GM23338 (cell line): ENCODE measurements at regions not wholly inside any gene's neighbourhood (a gene's known extent, or its start where the extent isn't known, plus 50 kb on each side); places are given as distances from the start of the nearest gene placed in this dataset.

ENCODE experiments used
- ATAC-seq: fragments of 200-7000 bp; cut with Tn5 transposase; 3 replicates; pipeline ENCODE4 v1.9.1; 2020
- DNase-seq: peaks from one replicate; pipeline ENCODE4 v3.0.0-alpha.2; 2015; ENCODE audit warnings: low spot score
- H2AFZ ChIP-seq: fragments of 200-600 bp; sonication (generic); 2 replicates; pipeline ENCODE4 v1.8.0; 2016; ENCODE audit warnings: antibody characterized with exemption, mild to moderate bottlenecking, moderate library complexity
- H3F3A ChIP-seq: fragments of 200-600 bp; sonication (generic); replicated peaks from 2 replicates; pipeline ENCODE4 v1.8.0; 2017; ENCODE audit warnings: antibody characterized with exemption, mixed run types, low read depth
- H3K27ac ChIP-seq: fragments of 200-600 bp; sonication (generic); 2 replicates; pipeline ENCODE4 v1.6.1; 2016; ENCODE audit warnings: low read depth
- H3K27me3 ChIP-seq: fragments of 200-600 bp; sonication (generic); 2 replicates; pipeline ENCODE4 v1.8.0; 2016; ENCODE audit warnings: mild to moderate bottlenecking, mixed run types, moderate library complexity; ENCODE audit not compliant: insufficient read depth
- H3K36me3 ChIP-seq: fragments of 200-600 bp; sonication (generic); 2 replicates; pipeline ENCODE4 v1.8.0; 2016; ENCODE audit warnings: mild to moderate bottlenecking; ENCODE audit not compliant: insufficient read depth
- H3K4me1 ChIP-seq: fragments of 200-600 bp; sonication (generic); 2 replicates; pipeline ENCODE4 v1.8.0; 2016; ENCODE audit warnings: mild to moderate bottlenecking, moderate library complexity; ENCODE audit not compliant: insufficient read depth
- H3K4me2 ChIP-seq: fragments of 200-600 bp; sonication (generic); 2 replicates; pipeline ENCODE4 v1.7.1; 2017; ENCODE audit warnings: mixed run types
- H3K4me3 ChIP-seq: fragments of 200-600 bp; sonication (generic); 2 replicates; pipeline ENCODE4 v1.6.1; 2016; ENCODE audit warnings: mixed run types
- H3K79me2 ChIP-seq: fragments of 200-600 bp; sonication (generic); replicated peaks from 2 replicates; pipeline ENCODE4 v1.8.0; 2017; ENCODE audit warnings: mild to moderate bottlenecking; ENCODE audit not compliant: insufficient read depth
- H3K9me2 ChIP-seq: fragments of 200-600 bp; sonication (generic); 2 replicates; pipeline ENCODE4 v1.8.0; 2017; ENCODE audit not compliant: insufficient read depth
- H4K20me1 ChIP-seq: fragments of 200-600 bp; sonication (generic); replicated peaks from 2 replicates; pipeline ENCODE4 v1.8.0; 2017; ENCODE audit warnings: mild to moderate bottlenecking; ENCODE audit not compliant: insufficient read depth
- H3K27ac Mint-ChIP-seq: 2 replicates; pipeline ENCODE4 v1.8.0; 2020; ENCODE audit warnings: inconsistent platforms, mild to moderate bottlenecking, moderate library complexity, mixed read lengths
- H3K27me3 Mint-ChIP-seq: 3 replicates; pipeline ENCODE4 v1.8.0; 2022; ENCODE audit warnings: low read depth, mild to moderate bottlenecking, moderate library complexity, mixed read lengths, inconsistent platforms; ENCODE audit not compliant: insufficient read depth, poor library complexity
- H3K36me3 Mint-ChIP-seq: 3 replicates; pipeline ENCODE4 v1.8.0; 2021; ENCODE audit warnings: low read depth, mild to moderate bottlenecking, inconsistent platforms, moderate library complexity, mixed read lengths
- H3K4me1 Mint-ChIP-seq: 3 replicates; pipeline ENCODE4 v1.8.0; 2020; ENCODE audit warnings: mild to moderate bottlenecking, inconsistent platforms, mixed read lengths
- H3K4me3 Mint-ChIP-seq: 3 replicates; pipeline ENCODE4 v1.8.0; 2021; ENCODE audit warnings: moderate library complexity, mild to moderate bottlenecking, inconsistent platforms, mixed read lengths
- H3K9me3 Mint-ChIP-seq: 3 replicates; pipeline ENCODE4 v1.8.0; 2020; ENCODE audit warnings: moderate library complexity, mild to moderate bottlenecking, inconsistent platforms, mixed read lengths
- CREB1 ChIP-seq: fragments of 250-450 bp; sonication (Bioruptor Pico); IDR thresholded peaks from 2 replicates; pipeline ENCODE4 v1.5.0; 2020; ENCODE audit warnings: low read depth, mild to moderate bottlenecking, moderate library complexity
- EZH2 ChIP-seq: fragments of 200-600 bp; sonication (generic); IDR thresholded peaks from one replicate; pipeline ENCODE4 v1.8.0; 2017; ENCODE audit warnings: antibody characterized with exemption, mild to moderate bottlenecking, low read depth; ENCODE audit not compliant: unreplicated experiment
- EZH2phosphoT487 ChIP-seq: fragments of 200-600 bp; sonication (generic); IDR thresholded peaks from one replicate; pipeline ENCODE4 v1.8.1; 2018; ENCODE audit warnings: antibody characterized with exemption; ENCODE audit not compliant: unreplicated experiment
- JUNB ChIP-seq: IDR thresholded peaks from one replicate; pipeline ENCODE4 v1.6.1; 2016; ENCODE audit warnings: antibody characterized with exemption; ENCODE audit not compliant: unreplicated experiment
- NANOG ChIP-seq: IDR thresholded peaks from 2 replicates; pipeline ENCODE4 v1.6.1; 2016; ENCODE audit warnings: antibody characterized with exemption, borderline replicate concordance
- POLR2AphosphoS5 ChIP-seq: IDR thresholded peaks from 2 replicates; pipeline ENCODE4 v1.6.1; 2016; ENCODE audit warnings: antibody characterized with exemption, low read depth
- STAT1 ChIP-seq: IDR thresholded peaks from one replicate; pipeline ENCODE4 v1.6.1; 2016; ENCODE audit warnings: antibody characterized with exemption; ENCODE audit not compliant: unreplicated experiment
- ZNF114 ChIP-seq: fragments of 250-450 bp; sonication (Bioruptor Pico); IDR thresholded peaks from 2 replicates; pipeline ENCODE4 v1.5.0; 2020; ENCODE audit warnings: mild to moderate bottlenecking, moderate library complexity
- ZNF331 ChIP-seq: fragments of 250-450 bp; sonication (Bioruptor Pico); IDR thresholded peaks from 2 replicates; pipeline ENCODE4 v1.5.0; 2020; ENCODE audit warnings: low read depth, mild to moderate bottlenecking, moderate library complexity
- TF ChIP-seq, protein P1 (sequence below): fragments of 250-450 bp; sonication (Bioruptor Pico); IDR thresholded peaks from 2 replicates; pipeline ENCODE4 v1.5.0; 2020; ENCODE audit warnings: mild to moderate bottlenecking, moderate library complexity
- TF ChIP-seq, protein P2 (sequence below), 2 experiments: fragments of 200-600 bp in 1 of 2; sonication (generic) in 1 of 2; conservative IDR thresholded peaks; 2 replicates each; pipeline versions ENCODE4 v1.5.1 to v1.6.1; 2016 to 2017; ENCODE audit warnings: antibody characterized with exemption in 2 of 2, low read depth in 2 of 2, mild to moderate bottlenecking in 2 of 2, moderate library complexity in 1 of 2
- TF ChIP-seq, protein P3 (sequence below): IDR thresholded peaks from one replicate; pipeline ENCODE4 v1.6.1; 2018; ENCODE audit warnings: antibody characterized with exemption; ENCODE audit not compliant: unreplicated experiment
- TF ChIP-seq, protein P4 (sequence below): IDR thresholded peaks from 2 replicates; pipeline ENCODE4 v1.6.1; 2016; ENCODE audit warnings: antibody characterized with exemption

DNA sequence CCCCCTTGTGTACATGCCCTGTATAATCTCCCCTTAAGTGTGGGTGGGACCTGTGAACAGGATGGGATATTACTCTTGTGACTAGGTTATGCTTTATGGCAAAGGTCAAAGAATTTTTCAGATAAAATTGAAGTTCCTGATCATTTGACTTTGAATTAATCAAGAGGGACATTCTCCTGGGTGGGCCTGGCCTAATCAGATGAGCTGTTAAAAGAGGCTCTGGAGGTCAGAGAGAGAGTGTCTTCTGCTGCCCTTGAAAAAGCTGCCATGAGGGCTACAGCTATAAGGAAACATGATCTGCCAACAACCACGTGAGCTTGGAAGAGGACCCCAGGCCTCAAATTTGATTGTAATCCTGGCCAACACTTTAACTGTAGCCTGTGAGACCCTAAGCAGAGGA is 125.6 kb upstream of the CSF3R start:
- H3K27ac Mint-ChIP-seq = no peak overlapping the region
- DNase-seq (no peak), ATAC-seq (no peak)
- no peaks in the 10 kb centered on the region for H3K4me1 ChIP-seq
- no peaks in the 10 kb centered on the region for H3K27me3 Mint-ChIP-seq
- H4K20me1 ChIP-seq = no peaks in the 10 kb centered on the region
- H3K79me2 ChIP-seq = no peaks in the 10 kb centered on the region
- H3K36me3 ChIP-seq = no peaks in the 10 kb centered on the region
- H3K9me2 ChIP-seq = no peaks in the 10 kb centered on the region
- TF ChIP-seq, protein P1, sequence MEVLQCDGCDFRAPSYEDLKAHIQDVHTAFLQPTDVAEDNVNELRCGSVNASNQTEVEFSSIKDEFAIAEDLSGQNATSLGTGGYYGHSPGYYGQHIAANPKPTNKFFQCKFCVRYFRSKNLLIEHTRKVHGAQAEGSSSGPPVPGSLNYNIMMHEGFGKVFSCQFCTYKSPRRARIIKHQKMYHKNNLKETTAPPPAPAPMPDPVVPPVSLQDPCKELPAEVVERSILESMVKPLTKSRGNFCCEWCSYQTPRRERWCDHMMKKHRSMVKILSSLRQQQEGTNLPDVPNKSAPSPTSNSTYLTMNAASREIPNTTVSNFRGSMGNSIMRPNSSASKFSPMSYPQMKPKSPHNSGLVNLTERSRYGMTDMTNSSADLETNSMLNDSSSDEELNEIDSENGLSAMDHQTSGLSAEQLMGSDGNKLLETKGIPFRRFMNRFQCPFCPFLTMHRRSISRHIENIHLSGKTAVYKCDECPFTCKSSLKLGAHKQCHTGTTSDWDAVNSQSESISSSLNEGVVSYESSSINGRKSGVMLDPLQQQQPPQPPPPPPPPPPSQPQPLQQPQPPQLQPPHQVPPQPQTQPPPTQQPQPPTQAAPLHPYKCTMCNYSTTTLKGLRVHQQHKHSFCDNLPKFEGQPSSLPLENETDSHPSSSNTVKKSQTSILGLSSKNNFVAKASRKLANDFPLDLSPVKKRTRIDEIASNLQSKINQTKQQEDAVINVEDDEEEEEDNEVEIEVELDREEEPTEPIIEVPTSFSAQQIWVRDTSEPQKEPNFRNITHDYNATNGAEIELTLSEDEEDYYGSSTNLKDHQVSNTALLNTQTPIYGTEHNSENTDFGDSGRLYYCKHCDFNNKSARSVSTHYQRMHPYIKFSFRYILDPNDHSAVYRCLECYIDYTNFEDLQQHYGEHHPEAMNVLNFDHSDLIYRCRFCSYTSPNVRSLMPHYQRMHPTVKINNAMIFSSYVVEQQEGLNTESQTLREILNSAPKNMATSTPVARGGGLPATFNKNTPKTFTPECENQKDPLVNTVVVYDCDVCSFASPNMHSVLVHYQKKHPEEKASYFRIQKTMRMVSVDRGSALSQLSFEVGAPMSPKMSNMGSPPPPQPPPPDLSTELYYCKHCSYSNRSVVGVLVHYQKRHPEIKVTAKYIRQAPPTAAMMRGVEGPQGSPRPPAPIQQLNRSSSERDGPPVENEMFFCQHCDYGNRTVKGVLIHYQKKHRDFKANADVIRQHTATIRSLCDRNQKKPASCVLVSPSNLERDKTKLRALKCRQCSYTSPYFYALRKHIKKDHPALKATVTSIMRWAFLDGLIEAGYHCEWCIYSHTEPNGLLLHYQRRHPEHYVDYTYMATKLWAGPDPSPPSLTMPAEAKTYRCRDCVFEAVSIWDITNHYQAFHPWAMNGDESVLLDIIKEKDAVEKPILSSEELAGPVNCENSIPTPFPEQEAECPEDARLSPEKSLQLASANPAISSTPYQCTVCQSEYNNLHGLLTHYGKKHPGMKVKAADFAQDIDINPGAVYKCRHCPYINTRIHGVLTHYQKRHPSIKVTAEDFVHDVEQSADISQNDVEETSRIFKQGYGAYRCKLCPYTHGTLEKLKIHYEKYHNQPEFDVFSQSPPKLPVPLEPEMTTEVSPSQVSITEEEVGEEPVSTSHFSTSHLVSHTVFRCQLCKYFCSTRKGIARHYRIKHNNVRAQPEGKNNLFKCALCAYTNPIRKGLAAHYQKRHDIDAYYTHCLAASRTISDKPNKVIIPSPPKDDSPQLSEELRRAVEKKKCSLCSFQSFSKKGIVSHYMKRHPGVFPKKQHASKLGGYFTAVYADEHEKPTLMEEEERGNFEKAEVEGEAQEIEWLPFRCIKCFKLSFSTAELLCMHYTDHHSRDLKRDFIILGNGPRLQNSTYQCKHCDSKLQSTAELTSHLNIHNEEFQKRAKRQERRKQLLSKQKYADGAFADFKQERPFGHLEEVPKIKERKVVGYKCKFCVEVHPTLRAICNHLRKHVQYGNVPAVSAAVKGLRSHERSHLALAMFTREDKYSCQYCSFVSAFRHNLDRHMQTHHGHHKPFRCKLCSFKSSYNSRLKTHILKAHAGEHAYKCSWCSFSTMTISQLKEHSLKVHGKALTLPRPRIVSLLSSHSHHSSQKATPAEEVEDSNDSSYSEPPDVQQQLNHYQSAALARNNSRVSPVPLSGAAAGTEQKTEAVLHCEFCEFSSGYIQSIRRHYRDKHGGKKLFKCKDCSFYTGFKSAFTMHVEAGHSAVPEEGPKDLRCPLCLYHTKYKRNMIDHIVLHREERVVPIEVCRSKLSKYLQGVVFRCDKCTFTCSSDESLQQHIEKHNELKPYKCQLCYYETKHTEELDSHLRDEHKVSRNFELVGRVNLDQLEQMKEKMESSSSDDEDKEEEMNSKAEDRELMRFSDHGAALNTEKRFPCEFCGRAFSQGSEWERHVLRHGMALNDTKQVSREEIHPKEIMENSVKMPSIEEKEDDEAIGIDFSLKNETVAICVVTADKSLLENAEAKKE (CRISPR knock-in tag) = no peak
- TF ChIP-seq CREB1 (CRISPR knock-in tag) (no peak), STAT1 (no peak), JUNB (no peak), ZNF114 (CRISPR knock-in tag) (no peak), EZH2 (no peak), ZNF331 (CRISPR knock-in tag) (no peak), POLR2AphosphoS5 (no peak), NANOG (no peak), EZH2phosphoT487 (no peak)
- TF ChIP-seq, protein P2, sequence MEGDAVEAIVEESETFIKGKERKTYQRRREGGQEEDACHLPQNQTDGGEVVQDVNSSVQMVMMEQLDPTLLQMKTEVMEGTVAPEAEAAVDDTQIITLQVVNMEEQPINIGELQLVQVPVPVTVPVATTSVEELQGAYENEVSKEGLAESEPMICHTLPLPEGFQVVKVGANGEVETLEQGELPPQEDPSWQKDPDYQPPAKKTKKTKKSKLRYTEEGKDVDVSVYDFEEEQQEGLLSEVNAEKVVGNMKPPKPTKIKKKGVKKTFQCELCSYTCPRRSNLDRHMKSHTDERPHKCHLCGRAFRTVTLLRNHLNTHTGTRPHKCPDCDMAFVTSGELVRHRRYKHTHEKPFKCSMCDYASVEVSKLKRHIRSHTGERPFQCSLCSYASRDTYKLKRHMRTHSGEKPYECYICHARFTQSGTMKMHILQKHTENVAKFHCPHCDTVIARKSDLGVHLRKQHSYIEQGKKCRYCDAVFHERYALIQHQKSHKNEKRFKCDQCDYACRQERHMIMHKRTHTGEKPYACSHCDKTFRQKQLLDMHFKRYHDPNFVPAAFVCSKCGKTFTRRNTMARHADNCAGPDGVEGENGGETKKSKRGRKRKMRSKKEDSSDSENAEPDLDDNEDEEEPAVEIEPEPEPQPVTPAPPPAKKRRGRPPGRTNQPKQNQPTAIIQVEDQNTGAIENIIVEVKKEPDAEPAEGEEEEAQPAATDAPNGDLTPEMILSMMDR (conservative IDR thresholded peaks at IDR 0.05; ENCODE audit: low read depth in 2 of 2) = no peak
- TF ChIP-seq, protein P3, sequence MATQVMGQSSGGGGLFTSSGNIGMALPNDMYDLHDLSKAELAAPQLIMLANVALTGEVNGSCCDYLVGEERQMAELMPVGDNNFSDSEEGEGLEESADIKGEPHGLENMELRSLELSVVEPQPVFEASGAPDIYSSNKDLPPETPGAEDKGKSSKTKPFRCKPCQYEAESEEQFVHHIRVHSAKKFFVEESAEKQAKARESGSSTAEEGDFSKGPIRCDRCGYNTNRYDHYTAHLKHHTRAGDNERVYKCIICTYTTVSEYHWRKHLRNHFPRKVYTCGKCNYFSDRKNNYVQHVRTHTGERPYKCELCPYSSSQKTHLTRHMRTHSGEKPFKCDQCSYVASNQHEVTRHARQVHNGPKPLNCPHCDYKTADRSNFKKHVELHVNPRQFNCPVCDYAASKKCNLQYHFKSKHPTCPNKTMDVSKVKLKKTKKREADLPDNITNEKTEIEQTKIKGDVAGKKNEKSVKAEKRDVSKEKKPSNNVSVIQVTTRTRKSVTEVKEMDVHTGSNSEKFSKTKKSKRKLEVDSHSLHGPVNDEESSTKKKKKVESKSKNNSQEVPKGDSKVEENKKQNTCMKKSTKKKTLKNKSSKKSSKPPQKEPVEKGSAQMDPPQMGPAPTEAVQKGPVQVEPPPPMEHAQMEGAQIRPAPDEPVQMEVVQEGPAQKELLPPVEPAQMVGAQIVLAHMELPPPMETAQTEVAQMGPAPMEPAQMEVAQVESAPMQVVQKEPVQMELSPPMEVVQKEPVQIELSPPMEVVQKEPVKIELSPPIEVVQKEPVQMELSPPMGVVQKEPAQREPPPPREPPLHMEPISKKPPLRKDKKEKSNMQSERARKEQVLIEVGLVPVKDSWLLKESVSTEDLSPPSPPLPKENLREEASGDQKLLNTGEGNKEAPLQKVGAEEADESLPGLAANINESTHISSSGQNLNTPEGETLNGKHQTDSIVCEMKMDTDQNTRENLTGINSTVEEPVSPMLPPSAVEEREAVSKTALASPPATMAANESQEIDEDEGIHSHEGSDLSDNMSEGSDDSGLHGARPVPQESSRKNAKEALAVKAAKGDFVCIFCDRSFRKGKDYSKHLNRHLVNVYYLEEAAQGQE = no peak
- TF ChIP-seq, protein P4, sequence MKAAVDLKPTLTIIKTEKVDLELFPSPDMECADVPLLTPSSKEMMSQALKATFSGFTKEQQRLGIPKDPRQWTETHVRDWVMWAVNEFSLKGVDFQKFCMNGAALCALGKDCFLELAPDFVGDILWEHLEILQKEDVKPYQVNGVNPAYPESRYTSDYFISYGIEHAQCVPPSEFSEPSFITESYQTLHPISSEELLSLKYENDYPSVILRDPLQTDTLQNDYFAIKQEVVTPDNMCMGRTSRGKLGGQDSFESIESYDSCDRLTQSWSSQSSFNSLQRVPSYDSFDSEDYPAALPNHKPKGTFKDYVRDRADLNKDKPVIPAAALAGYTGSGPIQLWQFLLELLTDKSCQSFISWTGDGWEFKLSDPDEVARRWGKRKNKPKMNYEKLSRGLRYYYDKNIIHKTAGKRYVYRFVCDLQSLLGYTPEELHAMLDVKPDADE = no peak
- H3F3A ChIP-seq = no peaks in the 10 kb centered on the region
- no peak overlapping the region for H3K27ac ChIP-seq
- no peaks in the 10 kb centered on the region for H3K9me3 Mint-ChIP-seq
- H3K27me3 ChIP-seq = no peaks in the 10 kb centered on the region
- no peaks in the 10 kb centered on the region for H3K36me3 Mint-ChIP-seq
- 0 out of 3 replicates have a peak, but pooled peaks cover 3% of the 10 kb centered on the region for H3K4me1 Mint-ChIP-seq
- H2AFZ ChIP-seq = no peak overlapping the region
- H3K4me3 Mint-ChIP-seq = no peak overlapping the region
- no peak overlapping the region for H3K4me3 ChIP-seq
- H3K4me2 ChIP-seq = no peak overlapping the region
